GM12875 (cell line): ENCODE measurements at regions not wholly inside any gene's neighbourhood (a gene's known extent, or its start where the extent isn't known, plus 50 kb on each side); places are given as distances from the start of the nearest gene placed in this dataset.

Experiments used
- H3K4me3 ChIP-seq: one replicate; pipeline ENCODE4 v1.5.1; 2011; ENCODE audit warnings: low read depth, low read length, control low read depth
- TF ChIP-seq, protein P1 (sequence below): IDR thresholded peaks from 2 replicates; pipeline ENCODE4 v1.5.1; 2011; ENCODE audit warnings: low read depth, mild to moderate bottlenecking, control low read depth, inconsistent platforms, low read length, moderate library complexity, borderline replicate concordance; ENCODE audit not compliant: insufficient read depth

DNA sequence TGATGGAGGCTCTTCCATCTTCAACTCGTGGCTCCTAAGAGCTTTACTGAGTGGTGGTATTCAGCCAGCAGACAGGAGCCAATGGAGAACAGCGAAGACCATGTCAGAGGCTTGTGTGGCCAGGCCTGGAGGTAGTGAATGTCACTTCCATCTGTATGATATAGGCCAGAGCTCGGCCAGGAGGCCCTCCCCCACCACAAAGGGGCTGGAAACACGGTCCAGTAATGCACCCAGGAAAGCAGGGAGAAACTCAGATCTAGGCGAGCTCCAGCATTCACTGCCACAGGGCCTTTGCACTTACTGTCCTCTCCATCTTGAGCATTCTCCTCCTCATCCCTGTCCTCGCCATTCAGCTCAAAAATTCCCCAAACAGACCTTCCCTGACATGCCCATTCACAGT lies 555.3 kb upstream of the C16orf82 start:
- TF ChIP-seq, protein P1, sequence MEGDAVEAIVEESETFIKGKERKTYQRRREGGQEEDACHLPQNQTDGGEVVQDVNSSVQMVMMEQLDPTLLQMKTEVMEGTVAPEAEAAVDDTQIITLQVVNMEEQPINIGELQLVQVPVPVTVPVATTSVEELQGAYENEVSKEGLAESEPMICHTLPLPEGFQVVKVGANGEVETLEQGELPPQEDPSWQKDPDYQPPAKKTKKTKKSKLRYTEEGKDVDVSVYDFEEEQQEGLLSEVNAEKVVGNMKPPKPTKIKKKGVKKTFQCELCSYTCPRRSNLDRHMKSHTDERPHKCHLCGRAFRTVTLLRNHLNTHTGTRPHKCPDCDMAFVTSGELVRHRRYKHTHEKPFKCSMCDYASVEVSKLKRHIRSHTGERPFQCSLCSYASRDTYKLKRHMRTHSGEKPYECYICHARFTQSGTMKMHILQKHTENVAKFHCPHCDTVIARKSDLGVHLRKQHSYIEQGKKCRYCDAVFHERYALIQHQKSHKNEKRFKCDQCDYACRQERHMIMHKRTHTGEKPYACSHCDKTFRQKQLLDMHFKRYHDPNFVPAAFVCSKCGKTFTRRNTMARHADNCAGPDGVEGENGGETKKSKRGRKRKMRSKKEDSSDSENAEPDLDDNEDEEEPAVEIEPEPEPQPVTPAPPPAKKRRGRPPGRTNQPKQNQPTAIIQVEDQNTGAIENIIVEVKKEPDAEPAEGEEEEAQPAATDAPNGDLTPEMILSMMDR = no peak
- H3K4me3 ChIP-seq = no peak overlapping the region

- H3K4me3 ChIP-seq = no peak overlapping the region
- TF ChIP-seq, protein P1 = no peak
Measured at GRCh38 chr16:26521626-26522025, 545.1 kb upstream of the C16orf82 start.

DNA sequence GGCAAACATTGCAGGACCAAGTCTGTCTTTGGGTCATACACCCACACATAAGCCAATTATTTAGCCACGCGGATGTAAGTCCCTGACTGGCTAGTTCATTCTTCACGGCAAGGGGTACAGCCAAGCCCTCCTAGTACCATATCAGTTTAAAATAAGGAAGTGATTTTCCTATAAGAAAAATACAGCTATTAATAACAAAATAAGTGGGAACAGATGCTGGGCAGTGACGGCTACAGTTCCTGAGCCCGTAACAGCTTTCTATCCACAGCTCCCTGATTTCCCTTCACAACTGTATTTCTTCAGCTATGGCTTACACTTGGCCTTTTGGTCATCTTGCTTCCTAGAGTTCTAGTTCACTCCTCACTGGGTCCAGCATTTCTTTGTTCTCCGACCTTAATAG lies 542.4 kb upstream of the C16orf82 start:
- TF ChIP-seq, protein P1 = no peak

DNA sequence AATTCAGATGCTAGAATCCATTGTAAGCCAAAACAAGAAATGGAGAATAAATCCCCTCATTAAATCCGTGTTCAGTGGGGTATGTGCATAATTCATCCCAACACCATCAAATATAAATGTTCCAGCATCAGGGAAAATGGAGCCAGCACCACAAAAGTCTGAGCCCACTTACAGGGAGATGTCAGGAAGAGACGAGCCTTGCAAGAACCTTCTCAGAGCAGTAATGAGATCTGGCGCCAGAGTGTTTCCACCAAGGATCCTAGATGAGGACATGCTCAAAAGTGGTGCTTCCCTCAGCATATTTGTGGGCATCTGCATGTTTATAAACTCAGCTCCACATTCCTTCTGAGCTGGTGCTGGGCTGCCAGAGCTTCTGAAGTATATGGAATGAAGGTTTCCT lies 541.9 kb upstream of the C16orf82 start:
- TF ChIP-seq, protein P1 = no peak
- no peak overlapping the region for H3K4me3 ChIP-seq

More for the DNA sequence above, 542.4 kb upstream of the C16orf82 start:
- H3K4me3 ChIP-seq = no peak overlapping the region

DNA sequence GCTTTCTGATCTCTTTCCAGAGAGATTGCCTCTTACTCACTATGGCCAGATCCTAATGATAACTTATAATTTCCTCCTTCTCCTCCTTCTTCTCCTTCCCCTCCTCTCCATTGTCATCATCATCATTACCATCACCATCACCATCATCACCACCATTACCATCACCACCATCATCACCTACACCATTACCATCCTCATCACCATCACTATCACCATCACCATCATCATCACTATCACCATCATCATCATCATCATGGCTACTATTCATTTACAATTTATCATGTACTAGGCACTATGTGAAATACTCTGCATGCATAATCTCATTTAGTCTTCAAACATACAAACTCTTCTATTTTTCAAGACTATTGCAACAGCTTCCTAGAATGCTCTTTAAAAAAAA lies 540.9 kb upstream of the C16orf82 start:
- TF ChIP-seq, protein P1 = no peak
- H3K4me3 ChIP-seq = no peak overlapping the region

DNA sequence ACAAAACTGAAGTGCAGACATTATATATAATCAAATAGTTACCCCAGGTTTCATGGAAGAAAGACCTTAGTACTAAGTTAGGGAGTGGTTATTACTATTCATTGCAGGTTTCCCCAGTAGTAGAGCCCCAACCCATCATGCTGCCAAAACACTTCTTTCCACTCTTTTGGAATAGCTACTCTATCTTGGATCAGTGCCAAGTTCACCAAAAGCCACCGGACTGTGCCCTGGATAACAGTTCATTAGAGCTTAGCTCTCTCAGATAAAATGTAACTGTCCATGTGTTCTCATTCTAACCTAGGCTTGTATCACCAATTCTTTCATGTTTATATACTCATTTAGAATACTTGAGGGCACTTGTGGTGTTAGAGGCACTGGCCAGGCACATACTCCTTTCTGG lies 540.1 kb upstream of the C16orf82 start:
- TF ChIP-seq, protein P1 = no peak
- no peak overlapping the region for H3K4me3 ChIP-seq

DNA sequence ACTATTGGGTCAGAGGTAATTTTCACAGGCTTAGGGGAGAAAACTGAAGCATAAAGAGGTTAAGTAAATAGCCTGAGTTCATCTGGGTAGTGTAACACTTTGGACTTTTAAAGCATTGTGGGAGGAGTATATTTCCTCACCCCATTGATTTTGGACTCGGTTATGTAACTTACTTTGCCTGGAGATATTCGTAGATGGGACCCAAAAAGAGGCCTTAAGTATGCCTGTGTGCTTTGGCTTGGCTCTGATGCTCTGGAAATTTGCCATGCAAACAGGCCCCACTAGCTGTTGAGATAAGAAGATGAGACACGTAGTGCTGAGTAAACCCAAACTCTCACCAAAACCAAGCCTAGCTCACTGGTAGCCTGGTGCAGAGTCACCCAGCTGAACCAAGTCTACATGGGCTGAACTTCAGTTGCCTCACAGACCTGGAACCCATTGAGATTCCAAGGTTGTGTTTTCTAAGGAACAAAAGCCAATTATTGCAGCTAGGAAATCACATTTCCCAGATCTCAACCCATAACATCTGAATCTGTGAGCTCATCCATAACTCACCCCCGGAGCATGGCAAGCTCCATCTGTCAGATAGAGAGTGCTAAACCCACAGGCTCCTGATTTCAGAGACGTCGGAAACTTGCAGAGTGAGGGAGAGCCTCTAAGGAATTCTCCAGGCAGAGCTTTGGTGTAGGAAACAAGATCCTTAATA lies 536.0 kb upstream of the C16orf82 start:
- TF ChIP-seq, protein P1 = no peak
- no peak overlapping the region for H3K4me3 ChIP-seq
